ENCODE measurements at regions not wholly inside any gene's neighbourhood (a gene's known extent, or its start where the extent isn't known, plus 50 kb on each side); places are given as distances from the start of the nearest gene placed in this dataset.
"Not testable (repeated sequence)": the region's sequence is repeated elsewhere in the genome, so short reads cannot be mapped to it uniquely, and the experiment has no call there.

DNA sequence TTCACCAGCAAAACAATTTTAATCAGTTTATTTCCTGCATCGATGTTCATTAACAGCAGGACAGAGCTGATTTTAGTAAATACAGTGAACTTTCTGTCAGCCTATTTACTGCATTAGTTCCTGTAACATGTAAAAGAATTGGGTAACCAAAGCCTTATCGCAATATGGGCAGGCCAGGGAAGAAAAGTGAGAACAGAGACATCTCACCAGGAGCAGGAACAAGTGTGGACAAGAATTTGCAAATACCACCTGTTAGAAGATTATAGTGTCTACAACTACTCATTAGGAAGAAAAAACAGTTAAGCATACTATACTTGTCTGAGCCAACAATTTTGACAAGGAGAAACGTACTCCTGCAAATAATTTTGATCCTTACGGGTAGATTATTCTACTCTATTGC lies 1293.9 kb downstream of the PLA2G4A start:
- no peak for DNase-seq (ENCODE audit: low read depth in 2 of 3, low spot score in 2 of 3)

DNA sequence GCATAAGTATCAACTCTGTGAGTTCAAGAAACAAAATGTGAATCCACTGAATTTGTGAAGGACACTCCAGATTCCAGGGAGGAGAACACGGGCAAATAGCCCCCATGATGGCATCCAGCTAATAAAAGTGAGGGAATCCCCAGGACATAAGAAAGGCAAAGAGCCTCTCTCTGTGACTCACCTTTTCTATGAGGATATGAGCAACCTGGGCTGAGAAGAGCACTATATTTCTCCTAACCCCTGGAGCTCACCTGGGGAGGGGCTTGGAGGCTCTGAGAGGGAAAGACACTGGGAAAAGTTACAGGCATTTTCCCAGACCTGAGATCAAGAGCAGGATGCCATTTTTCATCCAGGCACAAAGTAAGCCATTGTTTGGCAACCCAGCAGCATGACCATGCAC lies 1298.8 kb downstream of the PLA2G4A start:
- no peak for DNase-seq (ENCODE audit: low read depth in 2 of 3, low spot score in 2 of 3)

DNA sequence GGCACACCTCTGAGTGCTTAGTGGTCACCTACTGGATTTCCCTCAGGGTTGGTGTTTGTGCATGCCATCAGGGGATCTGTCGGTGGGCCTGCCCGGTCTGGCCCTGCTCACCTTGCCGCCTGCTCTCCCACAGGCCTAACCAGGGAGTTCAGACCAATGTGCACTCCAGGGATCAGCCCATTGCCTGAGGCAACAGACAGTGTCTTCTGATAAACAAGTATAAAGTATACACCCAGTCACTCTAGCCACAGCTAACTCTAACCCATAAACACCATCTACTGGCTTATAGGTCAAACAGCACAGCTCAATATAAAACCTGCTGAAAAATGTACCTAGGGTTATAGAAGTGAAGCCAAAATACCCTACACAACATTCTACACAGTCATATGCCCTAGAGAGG lies 1300.0 kb downstream of the PLA2G4A start:
- no peak for DNase-seq (ENCODE audit: low read depth in 2 of 3, low spot score in 2 of 3)

DNA sequence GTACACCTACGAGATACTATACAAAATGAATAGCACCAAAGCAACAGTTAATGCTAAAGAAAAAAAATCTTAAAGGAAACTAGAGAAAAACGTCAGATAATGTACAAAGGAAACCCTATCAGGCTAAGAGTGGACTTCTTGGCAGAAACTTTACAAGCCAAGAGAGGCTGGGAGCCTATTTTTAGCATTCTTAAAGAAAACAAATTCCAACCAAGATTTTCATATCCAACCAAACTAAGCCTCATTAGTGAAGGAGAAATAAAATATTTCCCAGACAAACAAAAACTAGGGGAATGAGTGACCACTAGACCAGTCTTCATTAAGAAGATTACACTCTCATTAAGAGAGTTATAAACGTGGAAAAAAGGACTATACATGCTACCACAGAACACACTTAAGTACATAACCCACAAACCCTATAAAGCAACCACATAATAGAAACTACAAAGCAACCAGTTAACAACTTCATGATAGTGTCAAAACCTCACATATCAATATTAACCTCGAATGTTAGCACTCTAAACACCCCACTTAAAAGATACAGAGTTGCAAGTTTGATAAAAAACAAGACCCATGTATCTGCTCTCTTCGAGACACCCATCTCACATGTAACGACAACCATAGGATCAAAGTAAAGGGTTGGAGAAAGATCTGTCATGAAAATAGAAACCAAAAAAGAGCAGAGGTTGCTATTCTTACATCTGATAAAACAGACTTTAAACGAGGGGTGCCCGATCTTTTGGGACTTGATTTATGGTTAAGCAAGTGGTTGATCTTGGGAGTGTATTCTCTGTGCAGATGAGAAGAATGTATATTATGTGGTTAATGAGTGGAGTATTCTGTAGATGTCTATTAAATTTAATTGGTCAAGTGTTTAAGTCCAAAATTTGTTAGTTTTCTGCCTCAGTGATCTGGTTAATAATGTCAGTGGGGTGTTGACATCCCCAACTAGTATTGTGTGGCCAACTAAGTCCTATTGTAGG lies 1301.4 kb downstream of the PLA2G4A start:
- no peak for DNase-seq (ENCODE audit: low read depth in 2 of 3, low spot score in 2 of 3)

DNA sequence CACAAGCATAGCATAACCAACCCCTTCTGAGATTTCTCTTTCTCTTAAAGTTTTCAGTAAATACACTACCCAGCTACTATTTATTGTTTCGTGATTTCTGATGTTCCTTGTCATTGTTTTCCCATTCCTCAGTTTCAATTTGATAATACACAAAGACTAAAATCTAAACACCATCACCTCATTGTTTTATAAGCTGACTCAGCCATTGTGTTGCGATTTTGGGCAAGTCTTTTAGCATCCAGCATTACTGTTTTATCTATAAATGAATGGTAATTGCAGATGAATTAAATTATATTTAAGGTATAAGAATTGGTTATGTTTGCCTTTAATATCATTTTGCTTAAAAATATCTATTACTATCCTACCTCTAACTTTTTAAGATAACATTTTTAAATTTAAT lies 1308.5 kb downstream of the PLA2G4A start:
- DNase-seq (ENCODE audit: low read depth in 2 of 3, low spot score in 2 of 3): no peak

DNA sequence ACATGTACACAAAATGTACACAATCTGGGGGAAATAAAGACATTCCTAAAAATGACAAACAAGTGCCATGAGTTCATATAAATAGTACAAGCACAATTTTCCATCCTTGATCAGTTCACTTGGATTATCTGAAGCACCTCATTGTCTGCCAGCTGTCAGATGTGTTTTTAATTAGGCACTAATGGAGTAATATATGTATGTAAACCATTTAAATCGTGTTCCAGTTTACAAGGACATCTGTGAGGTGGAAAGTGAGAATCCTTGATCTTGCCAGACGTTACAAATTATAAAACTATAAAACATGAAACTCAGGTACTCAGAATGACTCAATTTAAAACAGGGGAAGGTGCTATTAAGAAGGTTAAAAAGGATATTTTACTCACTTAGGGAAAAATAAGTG lies 1312.2 kb downstream of the PLA2G4A start:
- DNase-seq (ENCODE audit: low read depth in 2 of 3, low spot score in 2 of 3): no peak

DNA sequence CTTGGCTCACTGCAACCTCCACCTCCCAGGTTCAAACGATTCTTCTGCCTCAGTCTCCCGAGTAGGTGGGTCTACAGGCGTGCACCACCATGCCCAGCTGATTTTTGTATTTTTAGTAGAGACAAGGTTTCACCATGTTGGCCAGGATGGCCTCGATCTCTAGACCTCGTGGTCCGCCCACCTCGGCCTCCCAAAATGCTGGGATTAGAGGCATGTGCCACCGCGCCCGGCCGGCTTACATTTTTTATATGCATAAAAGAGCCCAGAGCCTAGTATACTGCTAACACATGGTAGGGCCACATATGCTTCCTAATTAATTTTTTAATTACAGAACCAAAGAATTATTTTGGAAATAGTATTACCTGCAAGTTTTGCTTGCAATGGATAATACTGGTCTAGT lies 1325.4 kb downstream of the PLA2G4A start:
- no peak for DNase-seq (ENCODE audit: low read depth in 2 of 3, low spot score in 2 of 3)

DNA sequence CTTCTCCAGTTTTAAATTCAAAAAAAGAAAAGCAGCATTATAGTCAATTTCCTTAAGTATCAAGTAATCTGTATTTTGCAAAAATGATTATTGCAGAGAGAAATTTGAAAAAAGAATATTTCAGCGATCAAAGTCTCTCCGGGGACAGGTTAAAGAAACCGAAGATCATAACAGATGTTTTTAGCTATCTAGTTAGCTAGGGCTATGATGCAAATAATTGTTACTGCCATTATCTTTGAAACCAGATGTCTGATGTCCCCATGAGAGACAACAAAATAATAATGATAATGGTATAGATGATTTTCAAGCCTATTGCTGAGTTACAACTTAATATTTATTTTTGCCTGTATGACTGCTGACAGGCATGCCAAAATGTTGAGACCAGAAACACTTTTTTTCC lies 1326.0 kb downstream of the PLA2G4A start:
- no peak for DNase-seq (ENCODE audit: low read depth in 2 of 3, low spot score in 2 of 3)

DNA sequence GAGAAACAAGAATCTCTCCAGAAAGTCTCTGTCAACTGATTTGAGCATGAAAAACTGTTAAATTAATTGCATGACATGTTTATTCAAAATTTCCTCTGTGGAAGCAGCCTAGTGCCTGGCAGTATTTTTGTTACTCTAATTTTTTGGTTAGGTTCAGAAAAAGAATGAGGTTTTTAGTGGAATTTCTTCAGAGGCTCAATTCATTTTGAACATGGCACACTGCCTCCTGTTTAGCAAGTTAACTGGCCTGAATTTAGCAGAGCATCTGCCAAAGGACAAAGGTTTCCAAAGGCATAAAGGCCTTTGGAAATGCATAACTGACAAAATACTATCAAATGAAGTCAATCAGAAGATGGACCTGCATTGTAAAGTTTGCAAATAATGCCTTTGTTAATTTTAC lies 1326.5 kb downstream of the PLA2G4A start:
- DNase-seq (ENCODE audit: low read depth in 2 of 3, low spot score in 2 of 3): no peak

DNA sequence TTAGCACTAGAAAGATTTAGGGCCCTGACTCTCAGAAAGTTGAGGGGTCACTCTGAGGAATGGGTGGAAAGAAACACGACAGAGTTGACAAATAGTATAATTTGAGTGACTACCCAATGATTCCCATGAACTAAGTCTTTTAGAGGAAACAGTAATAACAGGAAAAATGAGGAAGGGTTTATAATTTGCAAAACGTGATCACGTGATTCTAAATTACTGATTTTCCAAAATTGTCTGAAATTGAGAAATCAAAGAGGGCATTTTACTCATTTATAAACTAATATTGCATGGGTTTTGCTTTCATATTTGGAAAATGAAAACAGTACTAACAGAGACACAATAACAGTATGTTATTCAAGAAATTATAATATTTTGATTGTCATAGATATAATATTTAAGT lies 1335.7 kb downstream of the PLA2G4A start:
- DNase-seq (ENCODE audit: low read depth in 2 of 3, low spot score in 2 of 3): no peak

DNA sequence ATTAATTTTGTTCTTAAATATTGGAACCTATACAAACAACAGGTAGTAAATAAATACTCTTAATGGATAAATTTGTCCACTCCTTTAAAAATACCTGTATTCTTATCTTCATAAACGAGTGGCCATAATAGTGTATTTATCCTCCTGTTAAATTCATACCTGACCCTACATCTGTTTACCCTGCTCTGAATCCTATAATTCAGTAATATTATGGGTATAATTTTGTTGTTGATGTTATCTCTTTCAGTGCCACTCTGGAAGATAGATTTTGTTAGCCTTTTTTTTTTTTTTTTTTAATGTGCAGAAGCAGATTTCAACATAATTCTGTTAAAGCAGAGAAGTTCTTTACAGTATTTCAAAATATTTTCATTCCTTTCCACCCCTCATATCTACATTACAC lies 1337.9 kb downstream of the PLA2G4A start:
- no peak for DNase-seq (ENCODE audit: low read depth in 2 of 3, low spot score in 2 of 3)

DNA sequence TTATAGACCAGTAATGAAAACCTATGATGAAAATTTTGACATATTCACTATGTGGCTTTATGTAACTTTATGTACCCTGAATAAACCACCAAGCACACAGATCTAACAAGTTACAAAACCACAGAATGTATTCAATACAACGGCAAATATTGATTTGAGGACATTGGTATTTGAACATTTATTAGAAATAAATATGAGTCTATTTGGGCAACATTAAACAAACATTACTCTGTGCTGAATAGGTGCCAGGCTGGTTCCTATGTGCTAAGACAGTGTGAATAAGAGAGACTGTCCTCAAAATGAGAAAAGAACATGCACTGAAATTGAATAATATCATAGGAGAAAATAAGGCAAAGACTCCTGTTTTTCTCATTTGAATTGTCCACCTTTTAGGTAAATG lies 1341.2 kb downstream of the PLA2G4A start:
- DNase-seq (ENCODE audit: low read depth in 2 of 3, low spot score in 2 of 3): no peak

DNA sequence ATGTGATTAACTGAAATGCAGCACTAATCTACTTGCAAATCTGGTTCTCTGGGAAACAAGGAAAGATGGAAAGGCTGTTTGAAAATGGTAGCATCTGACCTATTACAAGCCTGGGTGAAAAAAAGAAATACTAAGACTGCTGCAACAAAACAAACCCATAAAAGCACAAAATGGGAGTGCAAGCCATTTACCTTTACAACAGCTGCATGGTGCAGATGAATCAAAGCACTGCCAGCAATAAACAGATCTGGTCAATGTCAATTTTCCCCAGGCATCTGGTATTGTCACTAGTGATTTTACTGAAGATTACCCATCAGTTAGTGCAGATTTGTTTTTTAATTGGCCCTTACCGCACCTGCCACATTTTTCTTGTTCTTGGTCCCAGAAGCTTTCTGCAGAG lies 1341.7 kb downstream of the PLA2G4A start:
- no peak for DNase-seq (ENCODE audit: low read depth in 2 of 3, low spot score in 2 of 3)

DNA sequence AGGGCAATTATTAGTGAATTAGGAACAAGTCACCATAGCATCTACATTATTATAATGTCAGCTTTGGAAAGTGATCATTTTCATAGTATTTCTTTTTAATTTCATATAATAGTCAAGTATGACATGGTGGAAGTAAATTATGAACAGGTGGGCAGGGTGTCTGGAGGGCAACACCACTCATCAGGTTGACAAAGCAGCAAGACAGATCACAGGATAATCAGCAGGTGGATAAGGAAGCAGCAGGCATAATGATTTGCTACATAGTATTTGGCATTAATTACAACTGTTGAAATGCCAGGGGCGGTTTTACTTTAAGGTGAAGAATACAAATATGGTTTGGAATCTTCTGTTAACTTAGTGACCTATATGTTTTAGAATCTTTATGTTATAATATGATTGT lies 1342.2 kb downstream of the PLA2G4A start:
- DNase-seq (ENCODE audit: low read depth in 2 of 3, low spot score in 2 of 3): no peak

DNA sequence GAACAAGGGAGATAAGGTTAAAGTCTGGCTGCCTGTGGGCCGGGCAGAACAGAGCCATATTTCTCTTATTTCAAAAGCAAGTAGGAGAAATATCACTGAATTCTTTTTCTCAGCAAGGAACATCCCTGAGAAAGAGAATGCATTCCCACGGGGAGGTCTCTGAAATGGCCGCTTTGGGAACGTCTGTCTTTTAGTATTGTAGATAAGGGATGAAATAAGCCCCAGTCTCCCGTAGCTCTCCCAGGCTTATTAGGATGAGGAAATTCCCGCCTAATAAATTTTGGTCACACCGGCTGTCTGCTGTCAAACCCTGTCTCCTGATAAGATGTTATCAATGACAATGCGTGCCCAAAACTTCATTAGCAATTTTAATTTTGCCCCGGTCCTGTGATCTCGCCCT lies 1353.3 kb downstream of the PLA2G4A start:
- DNase-seq (ENCODE audit: low read depth in 2 of 3, low spot score in 2 of 3): not testable (repeated sequence)

DNA sequence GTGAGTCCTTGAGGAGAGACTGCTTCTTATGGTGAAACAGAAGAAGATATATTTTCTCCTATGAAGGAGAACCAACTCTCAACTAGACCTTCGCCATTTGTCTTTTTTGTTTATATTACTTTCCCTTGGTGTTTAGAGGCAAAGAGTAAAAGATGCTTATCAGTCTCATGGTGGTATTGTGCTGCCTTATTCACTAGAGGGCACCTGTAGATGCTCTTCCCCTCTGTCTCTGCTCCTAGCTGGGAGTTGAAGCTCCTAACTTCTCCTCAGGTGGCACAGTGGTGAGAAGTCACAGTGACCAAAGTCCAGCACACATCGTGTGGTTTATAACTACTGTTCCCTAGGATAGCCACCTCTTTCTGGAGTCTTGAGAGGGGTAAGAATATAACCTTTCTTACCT lies 1359.6 kb downstream of the PLA2G4A start:
- no peak for DNase-seq (ENCODE audit: low read depth in 2 of 3, low spot score in 2 of 3)

DNA sequence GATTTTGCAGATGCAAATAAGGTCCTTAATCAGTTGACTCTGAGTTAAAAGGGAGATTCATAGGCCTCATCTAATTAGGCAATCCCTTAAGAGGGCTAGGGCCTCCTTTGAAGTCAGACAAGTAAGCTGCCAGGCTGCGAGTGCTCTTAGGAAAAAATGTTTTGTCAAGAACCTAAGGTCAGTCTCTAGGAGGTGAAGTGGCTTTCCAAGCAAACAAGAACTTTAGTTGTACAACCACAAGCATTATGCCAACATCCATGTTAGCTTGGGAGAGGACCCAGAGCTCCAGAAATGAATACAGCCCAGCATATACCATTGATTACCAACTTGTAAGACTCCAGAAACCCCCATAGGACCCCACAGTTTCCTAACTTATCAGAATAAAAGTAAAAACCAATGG lies 1366.2 kb downstream of the PLA2G4A start:
- no peak for DNase-seq (ENCODE audit: low read depth in 2 of 3, low spot score in 2 of 3)

DNA sequence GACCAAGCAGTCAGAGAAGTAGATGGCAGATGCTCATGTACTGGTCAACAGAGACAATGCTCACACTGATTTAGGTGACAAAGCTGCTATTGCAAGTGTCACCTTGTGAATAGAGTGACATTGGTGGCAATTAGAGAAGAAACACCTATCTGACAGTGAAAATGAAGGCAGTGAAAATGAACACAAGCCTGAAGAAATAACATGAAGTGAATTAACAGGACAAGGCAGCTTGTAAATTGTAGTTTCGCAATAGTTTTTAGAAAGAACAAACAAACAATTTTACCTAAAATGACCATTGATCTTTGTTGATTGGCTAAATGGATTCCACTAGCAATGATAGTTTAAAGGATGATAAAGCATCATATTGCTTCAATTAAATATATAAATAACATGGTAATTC lies 1389.5 kb downstream of the PLA2G4A start:
- DNase-seq (ENCODE audit: low read depth in 2 of 3, low spot score in 2 of 3): no peak

DNA sequence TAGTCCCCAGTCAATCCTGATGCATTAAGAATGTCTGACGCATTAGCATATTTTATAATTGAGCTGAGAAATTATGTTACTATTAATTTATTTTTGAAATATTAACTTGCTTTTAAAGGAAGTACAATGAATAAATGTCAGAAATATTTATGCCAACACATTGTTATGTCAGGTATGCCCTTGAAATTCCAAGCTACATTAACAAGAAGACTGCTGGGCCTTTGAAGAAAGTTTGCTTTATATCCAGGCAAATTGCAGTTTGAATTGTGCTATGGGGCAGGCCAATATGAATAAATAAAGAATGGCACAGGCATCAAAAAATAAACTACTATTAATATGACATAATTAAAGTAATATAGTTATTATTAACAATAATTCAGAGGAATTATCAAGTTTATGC lies 1391.3 kb downstream of the PLA2G4A start:
- no peak for DNase-seq (ENCODE audit: low read depth in 2 of 3, low spot score in 2 of 3)

DNA sequence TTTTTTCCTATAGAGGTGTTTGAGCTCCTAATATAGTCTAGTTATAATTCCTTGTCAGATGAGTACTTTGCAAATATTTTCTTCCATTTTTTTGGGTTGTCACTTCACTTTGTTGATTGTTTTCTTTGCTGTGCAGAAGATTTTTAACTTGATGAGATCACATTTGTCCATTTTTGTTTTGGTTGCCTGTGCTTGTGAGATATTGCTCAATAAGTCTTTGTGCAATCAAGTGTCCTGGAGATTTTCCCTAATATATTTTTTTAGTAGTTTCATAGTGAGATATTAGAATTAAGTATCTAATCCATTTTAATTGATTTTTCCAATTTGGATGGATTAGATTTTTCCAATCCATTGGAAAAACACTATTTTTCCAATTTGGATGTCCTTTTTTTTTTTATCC lies 1395.5 kb downstream of the PLA2G4A start:
- DNase-seq (ENCODE audit: low read depth in 2 of 3, low spot score in 2 of 3): no peak

DNA sequence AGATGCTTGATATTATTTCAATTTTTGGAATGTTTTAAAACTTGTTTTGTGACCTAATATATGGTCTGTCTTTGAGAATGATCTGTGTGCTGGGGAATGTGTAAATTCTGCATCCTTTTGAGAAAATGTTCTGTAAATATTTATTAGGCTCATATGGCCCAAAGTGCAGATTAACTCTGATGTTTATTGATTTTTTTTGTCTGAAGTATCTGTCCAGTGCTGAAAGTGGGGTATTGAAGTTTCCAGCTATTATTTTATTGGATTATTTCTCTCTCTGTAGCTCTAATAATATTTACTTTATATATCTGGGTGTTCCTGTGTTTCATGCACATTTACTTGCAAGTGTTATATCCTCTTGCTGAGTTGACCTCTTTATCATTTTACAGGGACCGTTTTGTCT lies 1397.2 kb downstream of the PLA2G4A start:
- DNase-seq (ENCODE audit: low read depth in 2 of 3, low spot score in 2 of 3): no peak

DNA sequence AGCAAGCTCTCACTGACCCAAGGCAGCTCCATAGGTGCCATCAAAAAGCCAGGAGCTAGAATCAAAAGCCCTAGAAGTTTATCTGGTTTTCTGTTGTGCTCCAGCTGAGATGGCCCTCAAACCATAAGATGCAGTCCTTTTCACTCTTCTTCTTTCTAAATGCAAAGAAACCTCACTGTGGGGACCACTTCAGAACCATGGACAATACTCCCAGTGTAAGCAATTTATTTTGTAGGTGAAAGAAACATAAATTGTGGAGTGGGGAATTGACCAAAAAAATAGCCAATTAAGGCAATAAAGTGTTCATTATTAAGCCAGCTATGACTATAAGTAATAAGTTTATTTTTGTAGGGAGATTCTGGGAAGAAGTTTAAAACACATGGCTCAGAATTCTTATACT lies 1399.9 kb downstream of the PLA2G4A start:
- DNase-seq (ENCODE audit: low read depth in 2 of 3, low spot score in 2 of 3): no peak
